ENCODE measurements at regions not wholly inside any gene's neighbourhood (a gene's known extent, or its start where the extent isn't known, plus 50 kb on each side); places are given as distances from the start of the nearest gene placed in this dataset.

DNA sequence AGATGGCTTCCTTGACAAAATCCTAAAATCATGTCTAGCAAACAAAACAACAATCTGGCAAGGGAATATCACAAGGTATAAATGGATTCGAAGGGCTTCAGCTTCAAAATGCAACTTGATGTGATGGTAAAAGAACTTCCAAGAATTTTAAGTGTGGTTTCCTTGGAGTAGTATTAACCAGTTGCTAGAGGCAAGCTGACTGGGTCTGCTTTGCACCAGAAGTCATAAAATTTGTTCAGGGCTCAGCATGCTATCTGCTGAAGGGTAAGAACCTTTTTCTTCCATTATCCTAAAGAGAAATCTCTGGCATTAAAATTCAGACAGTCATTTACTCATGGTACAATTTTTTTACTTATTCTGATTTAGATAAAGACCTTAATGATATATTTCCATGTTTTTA, 516.7 kb downstream of the TXNL1 start:
- DNase-seq (ENCODE audit: low read depth): no peak

GRCh38 chr18:56120782-56121181, 517.6 kb downstream of the TXNL1 start:
- DNase-seq (ENCODE audit: low read depth): no peak

DNA sequence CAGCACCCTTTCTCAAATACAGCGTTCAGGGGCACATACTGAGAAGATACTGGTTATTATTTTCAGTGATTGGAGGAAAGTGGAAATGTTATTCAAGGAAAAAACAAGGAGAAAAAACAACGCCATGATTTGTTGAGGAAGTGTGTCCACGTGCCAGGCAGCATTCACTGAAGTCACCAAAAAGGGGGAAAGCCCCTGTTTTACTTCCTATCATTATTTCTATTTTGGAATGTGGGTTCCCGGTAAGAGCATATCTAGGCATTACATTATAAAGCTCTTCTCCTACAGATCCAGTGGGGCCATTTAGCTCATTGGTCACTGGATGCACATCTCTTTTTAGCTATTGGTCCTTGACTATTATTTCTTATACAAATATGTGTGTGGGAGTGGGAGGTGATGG, 518.7 kb downstream of the TXNL1 start:
- no peak for DNase-seq (ENCODE audit: low read depth)

GRCh38 chr18:56118422-56118821, 520.0 kb downstream of the TXNL1 start:
- no peak for DNase-seq (ENCODE audit: low read depth)

- DNase-seq (ENCODE audit: low read depth): no peak
Observed at GRCh38 chr18:56115071-56116015, 523.0 kb downstream of the TXNL1 start.

- DNase-seq (ENCODE audit: low read depth): no peak
Observed at GRCh38 chr18:56112984-56113383, 525.0 kb upstream of the TCF4 start.

DNA sequence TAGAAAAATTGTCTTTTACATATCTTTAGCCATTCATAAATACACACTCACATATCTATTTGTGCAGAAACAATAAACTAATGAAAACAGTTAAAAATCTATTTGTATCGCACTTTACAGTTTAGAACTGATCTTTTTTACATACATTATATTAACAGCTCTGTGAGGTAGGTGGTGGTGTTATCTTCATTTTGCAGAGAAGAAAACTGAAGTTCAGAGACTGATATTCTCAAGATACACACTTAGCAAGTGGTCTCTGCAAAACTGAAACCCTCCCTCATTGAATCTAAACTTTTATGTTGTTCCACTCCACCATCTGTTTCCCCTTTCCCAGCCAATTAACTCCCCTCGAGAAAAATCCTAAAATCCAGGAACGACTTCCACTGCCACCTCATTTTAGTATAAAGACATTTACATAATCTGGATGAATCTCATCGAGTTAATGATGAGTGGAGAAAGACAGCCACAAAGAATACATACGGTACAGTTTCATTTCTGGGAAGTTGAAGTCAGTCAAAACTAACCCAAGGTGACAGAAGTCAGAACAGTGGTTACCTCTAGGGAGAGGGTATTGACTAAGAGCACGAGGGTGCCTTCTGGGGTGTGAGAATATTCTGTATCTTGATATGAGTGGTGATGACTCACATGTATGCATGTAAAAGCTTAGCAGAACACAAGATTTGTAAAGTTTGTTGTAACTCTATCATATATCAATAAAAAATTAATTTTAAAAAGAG, 524.2 kb upstream of the TCF4 start:
- peak; percentile 17 for DNase-seq (ENCODE audit: low read depth)

DNA sequence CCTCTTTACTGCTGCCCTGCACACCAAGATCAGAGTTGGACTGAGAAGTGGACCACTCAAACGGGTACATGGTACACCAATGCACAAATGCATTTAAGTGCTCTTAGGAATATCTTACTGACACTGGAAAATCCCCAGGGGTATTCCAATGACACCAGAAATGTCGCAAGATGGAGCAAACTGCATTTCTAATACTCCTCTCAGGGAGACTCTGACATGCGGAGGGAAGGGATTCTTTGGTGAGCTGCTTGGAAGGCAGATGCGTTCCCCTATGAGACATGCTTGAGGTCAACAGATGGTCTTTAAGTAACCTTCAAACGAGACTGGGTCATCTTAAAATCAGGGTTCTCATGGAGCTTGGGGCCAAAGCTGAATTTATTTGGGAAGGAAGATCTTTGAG, 521.8 kb upstream of the TCF4 start:
- no peak for DNase-seq (ENCODE audit: low read depth)

DNA sequence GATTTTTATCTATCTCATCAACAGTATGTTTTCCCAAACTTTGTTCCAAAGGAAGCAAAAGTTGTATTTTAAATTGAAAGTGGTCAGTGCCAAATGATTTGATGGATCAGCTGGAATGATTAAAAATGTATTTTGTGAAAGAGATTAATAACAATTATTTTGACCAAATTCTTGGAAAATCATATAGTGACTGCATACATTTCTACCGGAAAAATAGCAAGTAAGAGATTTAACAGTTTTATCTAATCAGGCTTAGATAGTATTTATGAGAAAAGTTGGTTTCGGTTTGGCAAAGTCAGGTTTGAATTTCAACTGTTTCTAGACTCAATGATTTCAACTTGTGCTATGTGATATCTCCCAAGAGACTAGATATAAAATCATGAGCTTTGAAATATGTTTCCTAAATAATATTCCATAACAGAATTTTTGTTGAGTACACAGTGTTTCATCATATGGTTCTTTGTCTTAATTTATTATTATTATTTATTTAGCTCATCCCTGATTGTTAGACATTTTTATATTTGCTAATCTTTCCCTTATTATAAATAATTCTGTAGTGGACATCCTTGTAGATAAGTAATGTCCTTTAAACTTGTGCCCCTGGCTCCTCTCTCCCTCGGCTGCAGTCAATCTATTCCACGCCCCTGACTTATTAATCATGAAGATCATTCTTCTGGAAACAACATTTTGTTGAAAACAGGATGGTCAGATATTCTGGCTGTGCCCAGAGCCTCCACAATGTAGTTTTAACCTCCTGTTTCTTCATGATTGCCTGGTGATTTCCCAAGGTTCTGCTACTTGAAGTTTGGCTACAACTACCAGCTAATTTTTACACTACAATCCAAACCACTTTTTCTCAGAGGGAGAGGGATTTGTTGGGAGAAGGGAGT, 520.7 kb upstream of the TCF4 start:
- DNase-seq (ENCODE audit: low read depth): peak; percentile 32

- no peak for DNase-seq (ENCODE audit: low read depth)
Observed at GRCh38 chr18:56107821-56108477, 520.0 kb upstream of the TCF4 start.

DNA sequence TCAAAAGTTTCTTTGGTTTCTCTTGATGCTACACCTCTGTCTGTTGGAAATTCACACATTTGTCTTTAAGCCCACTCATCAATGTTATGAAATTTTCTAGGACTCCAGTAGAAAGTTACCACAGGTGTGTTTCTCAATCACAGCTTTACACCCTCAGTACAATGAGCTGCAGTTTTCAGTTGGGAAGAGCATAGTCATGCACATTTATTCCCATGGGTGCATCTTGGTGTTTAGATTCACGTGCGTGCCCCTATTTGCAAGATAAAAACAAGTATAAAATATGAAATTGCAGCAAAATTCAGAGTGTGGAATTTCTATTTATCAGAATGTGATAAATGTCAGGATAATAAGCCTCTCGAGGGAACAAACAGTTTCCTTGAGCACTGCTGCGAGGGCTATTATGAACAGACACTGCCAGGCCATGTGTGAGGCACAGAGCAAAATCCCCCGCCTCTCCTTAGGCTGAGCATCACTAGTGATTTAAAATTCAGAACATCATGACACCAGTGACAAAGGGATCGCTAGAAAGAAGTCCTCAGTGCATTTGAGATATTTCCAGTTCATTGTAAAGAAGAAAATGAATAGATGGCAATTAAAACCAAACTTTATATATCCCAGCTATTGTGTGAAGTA, 512.2 kb upstream of the TCF4 start:
- DNase-seq (ENCODE audit: low read depth): no peak

DNA sequence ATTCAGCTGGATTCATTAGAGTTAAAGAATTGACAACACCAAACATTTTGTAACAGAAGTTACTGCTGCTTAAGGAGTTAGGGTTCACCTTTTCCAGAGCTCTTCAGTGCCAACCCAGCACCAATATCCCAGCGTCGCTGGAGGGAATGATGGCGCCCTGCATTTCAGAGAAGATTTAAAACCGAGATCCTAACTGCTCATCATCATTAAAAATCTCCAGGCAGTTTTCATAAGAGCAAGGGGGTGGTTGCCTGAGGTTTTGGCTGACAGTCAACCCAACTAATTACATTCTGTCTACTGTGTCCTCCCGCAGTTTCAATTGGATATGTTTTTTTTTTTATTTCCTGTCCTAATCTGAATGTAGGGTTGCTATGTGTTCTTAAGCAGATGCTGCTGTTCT, 509.6 kb upstream of the TCF4 start:
- no peak for DNase-seq (ENCODE audit: low read depth)

GRCh38 chr18:56096861-56097260, 508.9 kb upstream of the TCF4 start:
- DNase-seq (ENCODE audit: low read depth): no peak

DNA sequence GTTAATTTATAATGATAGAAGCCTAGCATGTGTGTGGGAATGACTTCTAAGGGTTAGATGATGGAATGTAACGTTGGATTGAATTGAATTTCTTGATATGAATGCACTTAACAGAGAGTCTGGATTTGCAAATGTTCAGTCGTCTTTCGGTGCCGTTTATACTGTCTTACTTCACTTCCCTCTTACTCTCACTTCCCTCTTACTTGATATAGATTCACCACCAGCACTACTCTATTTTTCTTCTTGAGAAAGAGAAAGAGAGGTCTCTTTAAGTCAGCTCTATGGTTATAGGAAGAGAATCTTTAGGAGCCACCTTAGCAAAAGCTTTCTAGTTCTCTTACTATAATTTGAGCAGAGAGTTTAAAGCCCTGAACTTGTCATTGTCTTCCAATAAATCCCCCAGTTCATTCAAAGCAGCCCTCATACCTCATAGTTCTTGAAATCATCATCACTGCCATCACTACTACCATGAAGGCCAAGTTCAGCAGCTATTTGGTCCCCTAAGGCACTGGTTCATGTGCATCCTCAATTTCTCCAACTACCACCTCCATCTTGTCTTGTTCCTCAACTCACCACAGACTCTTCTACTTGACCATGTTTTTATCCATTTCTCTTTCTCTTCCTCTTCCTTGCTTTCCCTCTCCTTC, 501.7 kb upstream of the TCF4 start:
- DNase-seq (ENCODE audit: low read depth): no peak

GRCh38 chr18:56086786-56087185, 498.8 kb upstream of the TCF4 start:
- DNase-seq (ENCODE audit: low read depth): no peak

GRCh38 chr18:56086176-56086575, 498.2 kb upstream of the TCF4 start:
- DNase-seq (ENCODE audit: low read depth): no peak

- DNase-seq (ENCODE audit: low read depth): peak; percentile 86
Observed at GRCh38 chr18:56085551-56085950, 497.6 kb upstream of the TCF4 start.

DNA sequence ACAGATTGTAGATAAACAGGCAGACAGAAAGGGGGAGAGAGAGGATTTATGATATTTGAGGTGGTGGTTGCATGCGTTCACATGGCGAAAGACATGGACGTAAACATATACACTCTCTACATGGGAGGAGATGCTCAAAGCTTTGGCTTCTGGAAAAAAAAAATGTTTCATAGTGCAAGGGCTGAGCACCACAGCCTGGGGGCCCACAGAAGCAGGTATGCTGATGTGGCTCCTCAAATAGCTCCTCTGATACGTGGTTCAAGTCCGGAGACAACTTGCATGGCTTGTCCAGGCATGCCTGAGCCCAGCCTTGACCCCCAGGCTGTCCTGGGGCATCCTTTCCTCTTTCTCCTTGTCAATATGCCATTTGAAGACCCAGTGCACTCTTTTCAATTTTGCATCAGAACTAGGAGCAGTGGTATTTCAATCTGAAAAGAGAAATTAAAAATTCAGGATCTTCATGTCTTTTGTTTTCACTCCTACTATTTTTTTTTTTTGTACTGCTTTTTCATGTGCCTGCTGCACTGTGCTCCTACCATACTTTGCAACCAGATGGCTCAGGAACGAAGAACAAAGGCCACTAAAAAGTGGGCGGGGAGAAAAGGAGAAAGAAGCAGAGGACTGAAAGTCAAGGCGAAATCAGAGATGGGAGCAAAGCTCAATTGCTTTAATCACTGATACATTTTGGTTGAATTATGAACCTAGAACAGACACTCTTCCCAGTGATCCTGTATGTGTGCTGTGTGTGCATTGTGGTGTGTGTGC, 495.7 kb upstream of the TCF4 start:
- no peak for DNase-seq (ENCODE audit: low read depth)

DNA sequence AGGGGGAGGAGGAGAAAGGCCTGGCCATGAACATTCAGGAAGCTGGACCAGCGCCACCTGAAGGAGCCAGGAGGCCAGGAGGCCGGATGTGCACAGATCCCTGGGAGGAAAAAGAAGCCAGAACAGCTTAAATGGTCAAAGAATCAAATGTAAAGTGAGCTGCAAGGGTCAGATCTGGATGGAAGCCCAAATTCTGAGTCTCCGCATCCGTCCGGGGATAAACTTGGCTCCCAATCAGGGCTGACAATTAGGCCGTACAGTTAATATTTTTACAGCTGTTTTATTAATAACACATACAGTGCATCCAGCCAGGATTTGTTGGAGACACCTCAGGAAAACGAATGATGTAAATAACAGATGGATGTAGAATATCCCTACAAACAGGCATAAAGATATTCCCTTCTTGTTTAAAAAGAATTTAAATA, 495.1 kb upstream of the TCF4 start:
- no peak for DNase-seq (ENCODE audit: low read depth)

DNA sequence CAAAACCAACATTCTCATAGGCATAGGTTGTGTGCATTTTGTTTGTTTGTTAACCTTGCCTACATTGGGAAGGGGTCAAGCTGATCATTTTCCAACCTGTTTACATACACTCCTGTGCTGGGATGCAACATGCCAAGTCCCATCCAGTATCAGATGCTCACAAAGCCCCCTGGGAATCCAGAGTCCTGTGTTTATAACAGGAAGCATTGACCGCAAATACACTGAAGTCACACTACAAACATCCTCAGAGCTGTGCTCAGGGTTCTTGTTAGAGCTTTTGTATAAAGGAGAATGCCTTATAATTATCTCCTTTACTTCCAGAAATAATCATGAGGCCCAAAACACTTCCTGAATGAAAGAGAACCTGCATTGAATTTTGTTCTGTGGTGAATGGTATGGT, 488.7 kb upstream of the TCF4 start:
- no peak for DNase-seq (ENCODE audit: low read depth)
